ENCODE measurements at regions not wholly inside any gene's neighbourhood (a gene's known extent, or its start where the extent isn't known, plus 50 kb on each side); places are given as distances from the start of the nearest gene placed in this dataset.

- DNase-seq: no peak
- H3K27me3 ChIP-seq: no peaks in the 10 kb centered on the region
- H3K9me3 ChIP-seq: no peaks in the 10 kb centered on the region
- TF ChIP-seq CTCF (IDR thresholded peaks at IDR 0.05) (no peak), POLR2A (IDR thresholded peaks at IDR 0.05) (no peak)
- no peaks in the 10 kb centered on the region for H3K4me1 ChIP-seq
- H3K4me3 ChIP-seq: no peak overlapping the region
- intact Hi-C loops (cut with DNase I; ENCODE audit: low total_unique reads): no loop called here
- H3K27ac ChIP-seq: no peak overlapping the region
- H3K36me3 ChIP-seq: no peaks in the 10 kb centered on the region
These were observed 454.0 kb upstream of the SORCS1 start for GRCh38 chr10:107618504-107618994.

GRCh38 chr10:107616463-107617410 lies 452.2 kb upstream of the SORCS1 start:
- Histone ChIP-seq H3K27me3 (no peaks in the 10 kb centered on the region), H3K9me3 (no peaks in the 10 kb centered on the region), H3K27ac (no peak overlapping the region), H3K4me1 (no peaks in the 10 kb centered on the region), H3K36me3 (no peaks in the 10 kb centered on the region), H3K4me3 (no peak overlapping the region)
- no peak for DNase-seq
- intact Hi-C loops (cut with DNase I; ENCODE audit: low total_unique reads): no loop called here
- no peak for TF ChIP-seq POLR2A (IDR thresholded peaks at IDR 0.05)

- Histone ChIP-seq H3K4me1 (no peaks in the 10 kb centered on the region), H3K27me3 (no peaks in the 10 kb centered on the region), H3K9me3 (no peaks in the 10 kb centered on the region), H3K27ac (no peak overlapping the region), H3K4me3 (no peak overlapping the region), H3K36me3 (no peaks in the 10 kb centered on the region)
- intact Hi-C loops (cut with DNase I; ENCODE audit: low total_unique reads): no loop called here
- TF ChIP-seq POLR2A (IDR thresholded peaks at IDR 0.05) (no peak), CTCF (IDR thresholded peaks at IDR 0.05) (no peak)
- no peak for DNase-seq
These were observed 451.5 kb upstream of the SORCS1 start for GRCh38 chr10:107616031-107616430.

- no peaks in the 10 kb centered on the region for H3K27me3 ChIP-seq
- intact Hi-C loops (cut with DNase I; ENCODE audit: low total_unique reads): no loop called here
These were observed 450.6 kb upstream of the SORCS1 start for GRCh38 chr10:107614939-107615685.

GRCh38 chr10:107611115-107611514 lies 446.6 kb upstream of the SORCS1 start:
- DNase-seq: no peak
- Histone ChIP-seq H3K27ac (no peak overlapping the region), H3K4me3 (no peak overlapping the region), H3K4me1 (no peaks in the 10 kb centered on the region), H3K36me3 (no peaks in the 10 kb centered on the region), H3K9me3 (no peaks in the 10 kb centered on the region), H3K27me3 (no peaks in the 10 kb centered on the region)
- TF ChIP-seq POLR2A (IDR thresholded peaks at IDR 0.05) (no peak), CTCF (IDR thresholded peaks at IDR 0.05) (no peak)
- intact Hi-C loops (cut with DNase I; ENCODE audit: low total_unique reads): no loop called here

More at GRCh38 chr10:107614939-107615685, 450.6 kb upstream of the SORCS1 start:
- Histone ChIP-seq H3K4me1 (no peaks in the 10 kb centered on the region), H3K9me3 (no peaks in the 10 kb centered on the region), H3K36me3 (no peaks in the 10 kb centered on the region), H3K4me3 (no peak overlapping the region), H3K27ac (no peak overlapping the region)
- TF ChIP-seq POLR2A (IDR thresholded peaks at IDR 0.05): no peak
- TF ChIP-seq CTCF (IDR thresholded peaks at IDR 0.05): no peak
- no peak for DNase-seq

Measured in uterus (tissue), 3 donors.